H9 (cell line): ENCODE measurements at regions not wholly inside any gene's neighbourhood (a gene's known extent, or its start where the extent isn't known, plus 50 kb on each side); places are given as distances from the start of the nearest gene placed in this dataset.

Experiments
- DNase-seq: peaks from one replicate; pipeline ENCODE4 v3.0.0-alpha.2; 2017
- H2AFZ ChIP-seq: one replicate; pipeline ENCODE4 v1.6.1; 2013; ENCODE audit warnings: mild to moderate bottlenecking, low read length, control low read depth, moderate library complexity
- H2AK5ac ChIP-seq: 2 replicates; pipeline ENCODE4 v1.6.1; 2013; ENCODE audit warnings: low read length, control low read depth, mixed read lengths; ENCODE audit not compliant: insufficient read length
- H2BK120ac ChIP-seq: one replicate; pipeline ENCODE4 v1.6.1; 2013; ENCODE audit warnings: low read depth, mild to moderate bottlenecking, low read length, control low read depth, inconsistent platforms; ENCODE audit not compliant: poor library complexity, severe bottlenecking
- H2BK12ac ChIP-seq: 2 replicates; pipeline ENCODE4 v1.6.1; 2013; ENCODE audit warnings: low read length, control low read depth, mixed read lengths, low read depth; ENCODE audit not compliant: insufficient read length
- H2BK15ac ChIP-seq: 2 replicates; pipeline ENCODE4 v1.6.1; 2013; ENCODE audit warnings: low read depth, low read length, control low read depth
- H2BK20ac ChIP-seq: one replicate; pipeline ENCODE4 v1.6.1; 2013; ENCODE audit warnings: low read depth, mild to moderate bottlenecking, low read length, control low read depth, inconsistent platforms; ENCODE audit not compliant: poor library complexity, severe bottlenecking
- H2BK5ac ChIP-seq: 2 replicates; pipeline ENCODE4 v1.6.1; 2013; ENCODE audit warnings: low read length, control low read depth, mixed read lengths; ENCODE audit not compliant: insufficient read length
- H3K14ac ChIP-seq: 2 replicates; pipeline ENCODE4 v1.6.1; 2013; ENCODE audit warnings: low read length, control low read depth; ENCODE audit not compliant: insufficient read depth
- H3K18ac ChIP-seq: 2 replicates; pipeline ENCODE4 v1.6.1; 2013; ENCODE audit warnings: low read depth, mild to moderate bottlenecking, mixed read lengths, low read length, control low read depth; ENCODE audit not compliant: insufficient read length
- H3K23ac ChIP-seq: 2 replicates; pipeline ENCODE4 v1.6.1; 2013; ENCODE audit warnings: low read length, control low read depth, mixed read lengths, low read depth; ENCODE audit not compliant: insufficient read length
- H3K23me2 ChIP-seq: 2 replicates; pipeline ENCODE4 v1.6.1; 2013; ENCODE audit warnings: low read depth, mild to moderate bottlenecking, mixed read lengths, low read length, control low read depth; ENCODE audit not compliant: insufficient read length, poor library complexity, severe bottlenecking
- H3K27ac ChIP-seq: 2 replicates; pipeline ENCODE4 v1.5.1; 2013; ENCODE audit warnings: low read length, control low read depth, mixed read lengths, low read depth; ENCODE audit not compliant: insufficient read length
- H3K27me3 ChIP-seq: 2 replicates; pipeline ENCODE4 v1.6.1; 2013; ENCODE audit warnings: low read length, control low read depth, inconsistent platforms; ENCODE audit not compliant: insufficient read depth
- H3K4ac ChIP-seq: 2 replicates; pipeline ENCODE4 v1.6.1; 2013; ENCODE audit warnings: low read depth, mild to moderate bottlenecking, control low read depth, inconsistent platforms, low read length, moderate library complexity
- H3K4me1 ChIP-seq: 2 replicates; pipeline ENCODE4 v1.6.1; 2013; ENCODE audit warnings: low read length, control low read depth, inconsistent platforms; ENCODE audit not compliant: insufficient read depth
- H3K4me2 ChIP-seq: 2 replicates; pipeline ENCODE4 v1.6.1; 2013; ENCODE audit warnings: low read length, control low read depth, mixed read lengths; ENCODE audit not compliant: insufficient read length, insufficient read depth
- H3K56ac ChIP-seq: 2 replicates; pipeline ENCODE4 v1.6.1; 2013; ENCODE audit warnings: low read depth, mild to moderate bottlenecking, mixed read lengths, low read length, control low read depth; ENCODE audit not compliant: insufficient read length
- H3K79me1 ChIP-seq: 2 replicates; pipeline ENCODE4 v1.6.1; 2013; ENCODE audit warnings: low read depth, mild to moderate bottlenecking, moderate library complexity, low read length, control low read depth, inconsistent platforms; ENCODE audit not compliant: insufficient read depth, poor library complexity, severe bottlenecking
- H3K79me2 ChIP-seq: 2 replicates; pipeline ENCODE4 v1.6.1; 2013; ENCODE audit warnings: low read length, control low read depth, inconsistent platforms; ENCODE audit not compliant: insufficient read depth
- H3K9ac ChIP-seq: 2 replicates; pipeline ENCODE4 v1.6.1; 2013; ENCODE audit warnings: low read length, control low read depth, mixed read lengths; ENCODE audit not compliant: insufficient read length; ENCODE audit errors: extremely low read depth
- H3K9me3 ChIP-seq: one replicate; pipeline ENCODE4 v1.6.1; 2013; ENCODE audit warnings: low read depth, low read length, inconsistent platforms; ENCODE audit not compliant: control insufficient read depth
- H3T11ph ChIP-seq: one replicate; pipeline ENCODE4 v1.6.1; 2013; ENCODE audit warnings: mild to moderate bottlenecking, low read length, control low read depth, inconsistent platforms
- H4K20me1 ChIP-seq: one replicate; pipeline ENCODE4 v1.6.1; 2013; ENCODE audit not compliant: control insufficient read depth, insufficient read length, insufficient read depth
- H4K5ac ChIP-seq: 2 replicates; pipeline ENCODE4 v1.6.1; 2013; ENCODE audit warnings: low read depth, mild to moderate bottlenecking, mixed read lengths, low read length, control low read depth; ENCODE audit not compliant: insufficient read length
- H4K8ac ChIP-seq: replicated peaks from 2 replicates; pipeline ENCODE4 v1.6.1; 2013; ENCODE audit warnings: low read length, control low read depth, mixed read lengths, low read depth; ENCODE audit not compliant: insufficient read length
- H4K91ac ChIP-seq: 2 replicates; pipeline ENCODE4 v1.6.1; 2013; ENCODE audit warnings: low read depth, mild to moderate bottlenecking, moderate library complexity, mixed read lengths, low read length, control low read depth; ENCODE audit not compliant: insufficient read length
- H3K27ac Mint-ChIP-seq, 3 experiments: 2 replicates in 2 of 3; 3 replicates in 1 of 3; pipeline ENCODE4 v1.8.0; 2020 to 2021; ENCODE audit warnings: mixed read lengths in 3 of 3, mild to moderate bottlenecking in 1 of 3, moderate library complexity in 1 of 3
- H3K27me3 Mint-ChIP-seq: 2 replicates; pipeline ENCODE4 v1.8.0; 2021; ENCODE audit warnings: low read depth, mild to moderate bottlenecking, moderate library complexity, mixed read lengths
- H3K36me3 Mint-ChIP-seq, 3 experiments: 2 replicates in 2 of 3; 3 replicates in 1 of 3; pipeline ENCODE4 v1.8.0; 2020 to 2021; ENCODE audit warnings: low read depth in 3 of 3, mixed read lengths in 3 of 3; ENCODE audit not compliant: insufficient read depth in 1 of 3
- H3K4me1 Mint-ChIP-seq, 2 experiments: 2 replicates each; pipeline ENCODE4 v1.8.0; 2020; ENCODE audit warnings: mixed read lengths in 2 of 2
- H3K4me3 Mint-ChIP-seq, 2 experiments: 2 replicates in 1 of 2; 3 replicates in 1 of 2; pipeline ENCODE4 v1.8.0; 2020 to 2021; ENCODE audit warnings: mild to moderate bottlenecking in 2 of 2, mixed read lengths in 2 of 2, moderate library complexity in 1 of 2
- H3K9me3 Mint-ChIP-seq, 2 experiments: 2 replicates in 1 of 2; 3 replicates in 1 of 2; pipeline ENCODE4 v1.8.0; 2020; ENCODE audit warnings: mild to moderate bottlenecking in 2 of 2, mixed read lengths in 2 of 2, moderate library complexity in 1 of 2
- CTCF ChIP-seq: fragments of 200-600 bp; sonication (generic); conservative IDR thresholded peaks from 3 replicates; pipeline ENCODE4 v1.8.0; 2021; ENCODE audit warnings: antibody characterized with exemption, mild to moderate bottlenecking
- WGBS: extraction: QIAGEN DNeasy Blood & Tissue Kit; methylation state at CpG from one replicate; pipeline ENCODE4 v1.1.7; 2013; ENCODE audit warnings: missing lambda C conversion rate, low lambda C conversion rate, mixed read lengths; ENCODE audit not compliant: insufficient read length; ENCODE audit errors: extremely low coverage; 5-methylcytosine and 5-hydroxymethylcytosine counted together

DNA sequence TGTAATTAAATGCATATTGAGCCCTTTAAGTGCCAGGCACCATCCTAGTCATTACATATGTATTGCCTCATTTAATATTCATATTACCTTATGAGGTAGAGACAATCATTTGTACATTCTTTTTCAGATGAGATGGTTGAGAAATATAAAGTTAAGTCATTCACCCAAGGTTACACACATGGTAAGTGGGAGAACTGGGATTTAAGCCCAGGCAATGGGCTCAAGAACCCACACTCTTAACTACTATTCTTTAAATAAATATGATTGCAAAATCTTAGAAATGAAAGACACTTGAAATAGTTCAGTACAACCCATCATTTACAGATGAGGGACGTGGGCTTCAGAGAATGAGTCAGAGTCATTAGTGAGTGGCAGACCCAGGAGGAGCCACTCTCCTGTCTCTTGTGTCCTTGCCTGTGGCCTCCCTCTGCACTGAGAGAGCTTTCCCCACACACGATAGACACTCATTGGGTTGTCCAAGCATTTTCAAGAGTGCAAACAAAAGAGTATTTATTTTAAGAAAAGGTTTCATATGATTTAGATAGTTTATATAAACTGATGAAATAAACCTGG lies 60.8 kb downstream of the NPY1R start:
- no peak overlapping the region for H3K4me2 ChIP-seq
- H2AK5ac ChIP-seq, result no peak overlapping the region
- no peak overlapping the region for H4K91ac ChIP-seq
- no peak overlapping the region for H3K23ac ChIP-seq
- no peak overlapping the region for H3K4ac ChIP-seq
- no peak overlapping the region for H3K56ac ChIP-seq
- no peak overlapping the region for H2AFZ ChIP-seq
- H3K79me1 ChIP-seq, result no peaks in the 10 kb centered on the region
- H3K79me2 ChIP-seq, result no peaks in the 10 kb centered on the region
- H3K36me3 Mint-ChIP-seq, result no peaks in the 10 kb centered on the region
- no peak overlapping the region for H2BK12ac ChIP-seq
- no peak overlapping the region for H3K14ac ChIP-seq
- H3K4me1 ChIP-seq, result no peaks in the 10 kb centered on the region; the same call in 1 of the 2 replicates
- H3K4me1 Mint-ChIP-seq, result peaks cover 16 to 26% of the 10 kb centered on the region in 2 experiments
- H4K20me1 ChIP-seq, result no peaks in the 10 kb centered on the region
- no peaks in the 10 kb centered on the region for H3K27me3 Mint-ChIP-seq
- H3K27me3 ChIP-seq, result no peaks in the 10 kb centered on the region
- no peak overlapping the region for H3K9ac ChIP-seq
- H4K5ac ChIP-seq, result no peak overlapping the region
- no peaks in the 10 kb centered on the region for H3K9me3 ChIP-seq
- no peak overlapping the region for H3T11ph ChIP-seq
- H3K18ac ChIP-seq, result no peak overlapping the region
- no peaks in the 10 kb centered on the region for H3K9me3 Mint-ChIP-seq
- no peak for TF ChIP-seq CTCF
- H2BK20ac ChIP-seq, result no peak overlapping the region
- DNase-seq, result no peak
- H4K8ac ChIP-seq, result no peak overlapping the region
- no peak overlapping the region for H2BK120ac ChIP-seq
- H3K4me3 Mint-ChIP-seq, result no peak overlapping the region
- no CpG with 5 or more reads among the region's 2 CpGs for WGBS
- no peaks in the 10 kb centered on the region for H3K23me2 ChIP-seq
- H3K27ac ChIP-seq, result no peak overlapping the region
- no peak overlapping the region for H2BK15ac ChIP-seq
- H2BK5ac ChIP-seq, result no peak overlapping the region
- no peak overlapping the region for H3K27ac Mint-ChIP-seq
